NCI-H345 (cell line): ENCODE measurements at regions not wholly inside any gene's neighbourhood (a gene's known extent, or its start where the extent isn't known, plus 50 kb on each side); places are given as distances from the start of the nearest gene placed in this dataset.
"Not testable (repeated sequence)": the region's sequence is repeated elsewhere in the genome, so short reads cannot be mapped to it uniquely, and the experiment has no call there.

ENCODE experiments used
- DNase-seq: peaks from one replicate; lab custom pipeline; 2025; lab: John Stamatoyannopoulos, UW

- not testable (repeated sequence) for DNase-seq
These were observed 470.0 kb upstream of the DIAPH2 start for GRCh38 chrX:96214681-96215080.

GRCh38 chrX:96224279-96224678 lies 460.4 kb upstream of the DIAPH2 start:
- DNase-seq = no peak

GRCh38 chrX:96244955-96245354 lies 439.7 kb upstream of the DIAPH2 start:
- DNase-seq = no peak

GRCh38 chrX:96246436-96246835 lies 438.2 kb upstream of the DIAPH2 start:
- DNase-seq = no peak
